HUES6 (cell line): ENCODE measurements at regions not wholly inside any gene's neighbourhood (a gene's known extent, or its start where the extent isn't known, plus 50 kb on each side); places are given as distances from the start of the nearest gene placed in this dataset.
"Not testable (repeated sequence)": the region's sequence is repeated elsewhere in the genome, so short reads cannot be mapped to it uniquely, and the experiment has no call there.

Experiments
- H3K27ac ChIP-seq: 2 replicates; pipeline ENCODE4 v1.7.0; 2013; ENCODE audit warnings: low read depth, mild to moderate bottlenecking, low read length, inconsistent platforms
- H3K27me3 ChIP-seq: 2 replicates; pipeline ENCODE4 v1.6.1; 2013; ENCODE audit warnings: low read length; ENCODE audit not compliant: control insufficient read depth, insufficient read depth
- H3K36me3 ChIP-seq: 2 replicates; pipeline ENCODE4 v1.6.1; 2013; ENCODE audit warnings: low read length; ENCODE audit not compliant: control insufficient read depth, insufficient read depth
- H3K4me1 ChIP-seq: 2 replicates; pipeline ENCODE4 v1.6.1; 2013; ENCODE audit warnings: low read length; ENCODE audit not compliant: control insufficient read depth, insufficient read depth
- H3K4me3 ChIP-seq: 2 replicates; pipeline ENCODE4 v1.5.1; 2013; ENCODE audit warnings: low read depth, low read length
- H3K9ac ChIP-seq: one replicate; pipeline ENCODE4 v1.6.1; 2013; ENCODE audit warnings: mild to moderate bottlenecking, low read length
- H3K9me3 ChIP-seq: 2 replicates; pipeline ENCODE4 v1.6.1; 2013; ENCODE audit warnings: low read depth, low read length; ENCODE audit not compliant: control insufficient read depth, insufficient read depth

- not testable (repeated sequence) for H3K9ac ChIP-seq, H3K4me3 ChIP-seq, H3K4me1 ChIP-seq, H3K36me3 ChIP-seq, H3K27me3 ChIP-seq, H3K27ac ChIP-seq
- H3K9me3 ChIP-seq: peaks cover 40% of the 10 kb centered on the region
Observed at GRCh38 chr19:34620134-34620533, 56.8 kb downstream of the SCGB2B2 start.

DNA sequence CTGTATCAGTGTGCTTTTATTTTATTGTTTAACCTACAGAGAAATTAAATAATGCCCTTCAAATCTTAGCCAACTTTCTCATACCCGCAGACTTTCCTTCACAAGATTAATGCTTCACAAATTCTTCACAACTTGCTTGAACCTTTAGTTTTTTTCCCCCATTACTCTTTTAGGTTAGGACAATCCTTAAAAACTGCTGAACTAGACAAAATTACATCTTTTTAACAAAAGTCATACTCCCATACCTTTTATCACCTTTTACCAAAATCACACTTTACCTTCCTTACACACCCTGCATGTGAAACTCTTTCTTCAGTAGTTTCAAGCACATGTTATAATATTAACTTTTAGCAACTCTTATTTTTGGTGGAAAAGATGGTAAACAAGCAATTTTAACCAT, 58.5 kb downstream of the SCGB2B2 start:
- Histone ChIP-seq H3K27ac (no peak overlapping the region), H3K36me3 (no peaks in the 10 kb centered on the region), H3K4me3 (no peak overlapping the region), H3K27me3 (no peaks in the 10 kb centered on the region), H3K9ac (no peak overlapping the region), H3K9me3 (peaks cover 34% of the 10 kb centered on the region), H3K4me1 (no peaks in the 10 kb centered on the region)

GRCh38 chr19:34617996-34618395, 59.0 kb downstream of the SCGB2B2 start:
- H3K9me3 ChIP-seq: peaks cover 33% of the 10 kb centered on the region
- H3K4me1 ChIP-seq, H3K36me3 ChIP-seq, H3K27ac ChIP-seq, H3K27me3 ChIP-seq, H3K4me3 ChIP-seq, H3K9ac ChIP-seq: not testable (repeated sequence)

DNA sequence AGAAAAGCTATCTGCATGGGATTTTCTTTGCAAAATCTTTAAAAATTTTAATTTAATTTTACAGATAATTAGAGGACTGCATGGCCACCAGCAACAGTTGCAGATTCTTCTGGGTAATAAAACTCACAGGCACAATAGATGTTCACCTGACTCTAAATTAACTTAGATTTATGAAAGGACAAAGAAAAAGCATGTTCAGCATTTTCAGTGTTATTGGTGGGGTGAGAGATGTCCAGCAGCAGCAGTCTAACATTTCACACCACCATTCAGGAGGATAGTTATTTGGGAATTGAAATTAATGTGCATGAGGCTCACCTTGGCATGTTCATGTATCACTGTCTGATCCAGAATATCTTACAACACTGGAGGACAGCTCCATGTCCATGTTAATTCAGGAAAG, 74.0 kb downstream of the SCGB2B2 start:
- Histone ChIP-seq H3K9me3 (peaks cover 18% of the 10 kb centered on the region; the same call in 1 of the 2 replicates), H3K27me3 (no peaks in the 10 kb centered on the region)

DNA sequence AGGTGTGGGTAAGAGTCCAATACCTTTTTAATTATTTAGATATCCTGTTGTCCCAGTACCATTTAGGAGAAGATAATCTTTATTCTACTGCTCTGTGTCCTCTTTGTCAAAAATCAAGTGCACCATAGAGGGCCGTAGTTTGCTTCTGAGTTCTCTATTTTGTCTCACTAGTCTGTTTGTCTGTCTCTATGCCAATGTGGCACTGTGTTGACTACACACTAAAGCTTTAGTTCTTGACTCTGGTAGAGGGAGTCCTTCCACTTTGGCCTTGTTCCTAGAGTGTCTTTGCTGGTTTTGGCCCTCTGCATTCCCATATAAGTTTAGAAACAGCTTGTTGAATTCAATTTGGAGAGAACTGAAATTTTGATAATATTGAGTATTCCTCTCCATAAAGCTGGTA, 75.9 kb downstream of the SCGB2B2 start:
- H3K4me1 ChIP-seq: no peaks in the 10 kb centered on the region
- H3K36me3 ChIP-seq: no peaks in the 10 kb centered on the region
- H3K9ac ChIP-seq: no peak overlapping the region
- no peaks in the 10 kb centered on the region for H3K27me3 ChIP-seq
- H3K4me3 ChIP-seq: no peak overlapping the region
- peaks cover 11% of the 10 kb centered on the region; the same call in 1 of the 2 replicates for H3K9me3 ChIP-seq
- H3K27ac ChIP-seq: no peak overlapping the region

More for the DNA sequence above, 74.0 kb downstream of the SCGB2B2 start:
- Histone ChIP-seq H3K4me1 (no peaks in the 10 kb centered on the region), H3K36me3 (no peaks in the 10 kb centered on the region), H3K27ac (no peak overlapping the region), H3K4me3 (no peak overlapping the region), H3K9ac (no peak overlapping the region)

GRCh38 chr19:34600366-34600765, 76.6 kb downstream of the SCGB2B2 start:
- H3K9ac ChIP-seq: no peak overlapping the region
- peaks cover 11% of the 10 kb centered on the region; the same call in 1 of the 2 replicates for H3K9me3 ChIP-seq
- no peaks in the 10 kb centered on the region for H3K4me1 ChIP-seq
- H3K36me3 ChIP-seq: no peaks in the 10 kb centered on the region
- no peak overlapping the region for H3K27ac ChIP-seq
- no peaks in the 10 kb centered on the region for H3K27me3 ChIP-seq
- H3K4me3 ChIP-seq: no peak overlapping the region

DNA sequence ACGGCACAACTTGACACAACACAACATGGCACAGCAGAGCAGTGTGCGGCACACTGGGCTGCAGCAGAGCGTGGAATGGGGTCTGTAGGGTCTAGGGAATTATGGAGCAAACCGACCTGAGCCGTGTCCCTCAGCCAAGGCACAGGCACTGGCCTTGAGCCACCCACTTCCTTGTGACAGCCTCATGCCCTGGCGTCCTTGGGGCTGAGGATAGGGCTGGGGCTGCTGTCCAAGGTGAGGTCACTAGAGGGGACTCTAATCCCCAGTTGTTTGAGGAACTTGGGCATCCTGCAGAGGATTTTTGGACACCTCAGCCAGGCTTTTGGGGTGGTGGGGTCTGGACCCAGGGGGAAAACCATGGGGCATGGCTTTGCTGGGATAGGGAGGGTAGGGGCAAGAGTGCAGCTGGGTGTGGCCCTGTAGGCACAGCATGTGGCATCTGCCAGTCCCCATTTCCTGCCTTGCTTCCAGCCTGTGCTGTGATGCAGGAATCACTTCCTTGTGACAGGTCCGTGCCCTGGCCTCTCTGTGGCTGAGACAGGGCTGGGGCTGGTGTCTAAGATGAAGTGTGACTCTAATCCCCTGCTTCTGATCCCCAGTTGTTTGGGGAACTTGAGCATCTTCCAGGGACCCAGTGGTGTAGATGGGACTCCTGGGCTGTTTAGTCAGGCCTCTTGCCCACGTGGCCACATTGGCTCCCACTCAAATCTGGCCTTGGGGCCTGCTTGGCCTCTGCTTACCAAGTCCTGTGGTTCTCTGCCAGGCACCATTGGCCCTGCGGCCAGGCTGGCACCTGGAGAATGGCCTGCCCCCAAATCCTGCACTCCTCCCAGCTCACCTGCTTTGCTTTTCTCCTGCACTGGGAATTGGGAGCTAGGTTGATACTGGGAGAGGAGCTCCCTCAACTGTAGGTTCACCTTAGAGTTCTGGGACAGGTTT, 78.5 kb downstream of the SCGB2B2 start:
- Histone ChIP-seq H3K9ac (no peak overlapping the region), H3K27ac (no peak overlapping the region), H3K36me3 (no peaks in the 10 kb centered on the region), H3K4me3 (no peak overlapping the region), H3K27me3 (no peaks in the 10 kb centered on the region), H3K9me3 (peaks cover 5% of the 10 kb centered on the region; the same call in 1 of the 2 replicates), H3K4me1 (no peaks in the 10 kb centered on the region)

GRCh38 chr19:34597596-34597995, 79.4 kb downstream of the SCGB2B2 start:
- Histone ChIP-seq H3K4me1 (no peaks in the 10 kb centered on the region), H3K4me3 (no peak overlapping the region), H3K36me3 (no peaks in the 10 kb centered on the region), H3K27ac (no peak overlapping the region), H3K9me3 (no peaks in the 10 kb centered on the region), H3K27me3 (no peaks in the 10 kb centered on the region), H3K9ac (no peak overlapping the region)

GRCh38 chr19:34596989-34597388, 80.0 kb downstream of the SCGB2B2 start:
- Histone ChIP-seq H3K4me1 (no peaks in the 10 kb centered on the region), H3K4me3 (no peak overlapping the region), H3K9me3 (no peaks in the 10 kb centered on the region), H3K27ac (no peak overlapping the region), H3K27me3 (no peaks in the 10 kb centered on the region), H3K36me3 (no peaks in the 10 kb centered on the region), H3K9ac (no peak overlapping the region)

GRCh38 chr19:34596115-34596514, 80.8 kb downstream of the SCGB2B2 start:
- no peak overlapping the region for H3K9ac ChIP-seq
- no peaks in the 10 kb centered on the region for H3K36me3 ChIP-seq
- no peaks in the 10 kb centered on the region for H3K4me1 ChIP-seq
- no peak overlapping the region for H3K4me3 ChIP-seq
- no peak overlapping the region for H3K27ac ChIP-seq
- H3K27me3 ChIP-seq: no peaks in the 10 kb centered on the region
- H3K9me3 ChIP-seq: peaks cover 4% of the 10 kb centered on the region; the same call in 1 of the 2 replicates

DNA sequence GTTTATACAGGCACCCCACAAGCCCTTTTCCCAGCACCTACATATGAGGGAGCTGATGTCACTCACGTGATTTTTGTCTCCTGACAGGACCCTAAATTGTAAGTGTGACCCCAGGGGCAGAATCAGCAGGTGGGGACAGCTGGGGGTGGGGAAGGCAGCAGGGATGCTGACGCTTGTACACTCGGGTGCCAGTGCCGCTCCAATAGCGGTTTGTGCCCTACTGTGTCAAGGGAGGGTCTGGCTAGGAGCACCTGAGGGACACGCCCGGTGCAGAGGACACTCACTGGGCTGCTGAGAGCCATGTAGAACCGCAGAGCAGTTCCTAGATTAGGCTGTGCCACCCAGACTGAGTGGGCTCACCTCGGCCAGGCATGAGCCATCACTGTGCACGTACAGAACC, 81.3 kb downstream of the SCGB2B2 start:
- no peak overlapping the region for H3K4me3 ChIP-seq
- H3K27me3 ChIP-seq: no peaks in the 10 kb centered on the region
- peaks cover 4% of the 10 kb centered on the region; the same call in 1 of the 2 replicates for H3K9me3 ChIP-seq
- H3K4me1 ChIP-seq: no peaks in the 10 kb centered on the region
- no peak overlapping the region for H3K9ac ChIP-seq
- H3K27ac ChIP-seq: no peak overlapping the region
- H3K36me3 ChIP-seq: no peaks in the 10 kb centered on the region
